ENCODE measurements at regions not wholly inside any gene's neighbourhood (a gene's known extent, or its start where the extent isn't known, plus 50 kb on each side); places are given as distances from the start of the nearest gene placed in this dataset.
"Not testable (repeated sequence)": the region's sequence is repeated elsewhere in the genome, so short reads cannot be mapped to it uniquely, and the experiment has no call there.

- no peak for DNase-seq
Measured at GRCh38 chr7:118420888-118421287, 196.4 kb downstream of the ANKRD7 start.

- DNase-seq = no peak
Measured at GRCh38 chr7:118429141-118429540, 204.6 kb downstream of the ANKRD7 start.

- DNase-seq = no peak
Measured at GRCh38 chr7:118436663-118437062, 212.2 kb downstream of the ANKRD7 start.

- not testable (repeated sequence) for DNase-seq
Measured at GRCh38 chr7:118449030-118449429, 224.5 kb downstream of the ANKRD7 start.

GRCh38 chr7:118449797-118450567 is 225.5 kb downstream of the ANKRD7 start:
- DNase-seq = no peak

- DNase-seq = no peak
Measured at GRCh38 chr7:118452128-118452527, 227.6 kb downstream of the ANKRD7 start.

GRCh38 chr7:118467381-118467780 is 242.9 kb downstream of the ANKRD7 start:
- no peak for DNase-seq

- DNase-seq = no peak
Measured at GRCh38 chr7:118472581-118472980, 248.1 kb downstream of the ANKRD7 start.

GRCh38 chr7:118473271-118473670 is 248.8 kb downstream of the ANKRD7 start:
- DNase-seq = no peak

GRCh38 chr7:118476036-118476435 is 251.5 kb downstream of the ANKRD7 start:
- DNase-seq = no peak

GRCh38 chr7:118477036-118477435 is 252.5 kb downstream of the ANKRD7 start:
- DNase-seq = no peak

- DNase-seq = no peak
Measured at GRCh38 chr7:118478236-118478635, 253.7 kb downstream of the ANKRD7 start.

GRCh38 chr7:118478931-118479330 is 254.4 kb downstream of the ANKRD7 start:
- no peak for DNase-seq

GRCh38 chr7:118492466-118492865 is 268.0 kb downstream of the ANKRD7 start:
- no peak for DNase-seq

- no peak for DNase-seq
Measured at GRCh38 chr7:118496138-118496644, 271.7 kb downstream of the ANKRD7 start.

- no peak for DNase-seq
Measured at GRCh38 chr7:118502235-118502634, 277.7 kb downstream of the ANKRD7 start.

- no peak for DNase-seq
Measured at GRCh38 chr7:118511146-118511545, 286.6 kb downstream of the ANKRD7 start.

GRCh38 chr7:118517275-118517674 is 292.8 kb downstream of the ANKRD7 start:
- no peak for DNase-seq

- no peak for DNase-seq
Measured at GRCh38 chr7:118525020-118525419, 300.5 kb downstream of the ANKRD7 start.

GRCh38 chr7:118531566-118531965 is 307.1 kb downstream of the ANKRD7 start:
- no peak for DNase-seq

- no peak for DNase-seq
Measured at GRCh38 chr7:118559207-118559606, 334.7 kb downstream of the ANKRD7 start.

- DNase-seq = no peak
Measured at GRCh38 chr7:118563311-118563710, 338.8 kb downstream of the ANKRD7 start.

- no peak for DNase-seq
Measured at GRCh38 chr7:118572604-118573003, 348.1 kb downstream of the ANKRD7 start.

- no peak for DNase-seq
Measured at GRCh38 chr7:118573085-118573484, 348.6 kb downstream of the ANKRD7 start.

- DNase-seq = no peak
Measured at GRCh38 chr7:118575393-118575948, 351.0 kb downstream of the ANKRD7 start.
